DOHH2 (cell line): ENCODE measurements at regions not wholly inside any gene's neighbourhood (a gene's known extent, or its start where the extent isn't known, plus 50 kb on each side); places are given as distances from the start of the nearest gene placed in this dataset.

Experiments
- H3F3A ChIP-seq: fragments of 200-600 bp; sonication (generic), shearing (Covaris generic); 2 replicates; pipeline ENCODE4 v1.6.0; 2016; ENCODE audit warnings: antibody characterized with exemption, mild to moderate bottlenecking; ENCODE audit not compliant: control insufficient read depth, insufficient read depth
- H3K27ac ChIP-seq: fragments of 200-600 bp; sonication (generic); 2 replicates; pipeline ENCODE4 v1.5.1; 2014; ENCODE audit warnings: low read depth, mild to moderate bottlenecking, low read length, moderate library complexity
- H3K27me3 ChIP-seq: fragments of 200-600 bp; sonication (generic); 2 replicates; pipeline ENCODE4 v1.6.1; 2014; ENCODE audit warnings: mild to moderate bottlenecking, low read length, mixed read lengths; ENCODE audit not compliant: control insufficient read depth
- H3K36me3 ChIP-seq: fragments of 200-600 bp; sonication (generic); 2 replicates; pipeline ENCODE4 v1.6.1; 2014; ENCODE audit warnings: mild to moderate bottlenecking, low read length, moderate library complexity, mixed read lengths; ENCODE audit not compliant: control insufficient read depth
- H3K4me1 ChIP-seq: fragments of 200-600 bp; sonication (generic); 2 replicates; pipeline ENCODE4 v1.6.1; 2014; ENCODE audit warnings: mild to moderate bottlenecking, low read length, mixed read lengths; ENCODE audit not compliant: control insufficient read depth
- H3K4me2 ChIP-seq: fragments of 200-600 bp; sonication (generic); 2 replicates; pipeline ENCODE4 v1.6.0; 2014; ENCODE audit warnings: mild to moderate bottlenecking, low read length, moderate library complexity
- H3K4me3 ChIP-seq: fragments of 200-600 bp; sonication (generic); 2 replicates; pipeline ENCODE4 v1.5.1; 2014; ENCODE audit warnings: mild to moderate bottlenecking, low read length, mixed read lengths
- H3K79me2 ChIP-seq: fragments of 200-600 bp; sonication (generic); 2 replicates; pipeline ENCODE4 v1.6.1; 2014; ENCODE audit warnings: mild to moderate bottlenecking, low read length, mixed read lengths; ENCODE audit not compliant: control insufficient read depth
- H3K9me2 ChIP-seq: fragments of 200-600 bp; sonication (generic); replicated peaks from 2 replicates; pipeline ENCODE4 v1.6.1; 2014; ENCODE audit warnings: mild to moderate bottlenecking, low read length, mixed read lengths; ENCODE audit not compliant: control insufficient read depth
- H3K9me3 ChIP-seq: fragments of 200-600 bp; sonication (generic); 2 replicates; pipeline ENCODE4 v1.6.1; 2014; ENCODE audit warnings: antibody characterized with exemption, low read length, mixed read lengths; ENCODE audit not compliant: control insufficient read depth, insufficient read depth
- H4K20me1 ChIP-seq: fragments of 200-600 bp; sonication (generic); 2 replicates; pipeline ENCODE4 v1.6.0; 2014; ENCODE audit warnings: low read depth, mild to moderate bottlenecking, antibody characterized with exemption, low read length, moderate library complexity; ENCODE audit not compliant: control insufficient read depth, insufficient read depth
- CTCF ChIP-seq: fragments of 200-600 bp; sonication (generic); IDR thresholded peaks from one replicate; pipeline ENCODE4 v1.5.1; 2014; ENCODE audit warnings: antibody characterized with exemption, mild to moderate bottlenecking, low read depth, low read length; ENCODE audit not compliant: poor library complexity, severe bottlenecking
- EZH2phosphoT487 ChIP-seq: fragments of 200-600 bp; sonication (generic); IDR thresholded peaks from 2 replicates; pipeline ENCODE4 v1.6.1; 2017; ENCODE audit warnings: borderline replicate concordance, mild to moderate bottlenecking, antibody characterized with exemption, low read length, moderate library complexity, mixed read lengths

DNA sequence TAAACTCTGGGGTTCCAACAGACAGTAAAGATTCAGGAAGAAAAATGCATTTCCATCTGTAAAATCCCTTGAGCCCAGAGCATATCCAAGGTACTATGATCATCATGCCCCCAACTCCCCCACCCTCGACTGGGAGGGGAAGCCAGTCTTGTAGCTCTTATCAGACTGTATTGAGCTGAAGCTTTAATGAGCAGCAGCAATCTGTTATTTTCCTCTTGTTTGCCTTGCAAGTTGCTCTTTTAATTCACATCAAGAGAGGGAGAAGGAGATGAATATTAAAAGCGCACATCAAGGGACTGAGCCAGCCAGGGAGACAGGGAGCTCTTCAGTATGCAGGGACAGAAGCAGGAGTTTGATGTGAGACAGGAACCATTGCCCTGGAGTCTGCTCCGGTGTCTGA is 52.5 kb upstream of the KCNA3 start:
- Histone ChIP-seq H3K4me2 (peak overlapping the region; percentile 96), H3K27ac (peak overlapping the region; percentile 76), H3F3A (peaks cover 21% of the 10 kb centered on the region), H3K9me2 (no peaks in the 10 kb centered on the region), H3K27me3 (no peaks in the 10 kb centered on the region), H3K4me3 (peak overlapping the region; percentile 71), H3K4me1 (peaks cover 38% of the 10 kb centered on the region), H3K9me3 (no peaks in the 10 kb centered on the region), H3K36me3 (no peaks in the 10 kb centered on the region), H3K79me2 (no peaks in the 10 kb centered on the region), H4K20me1 (no peaks in the 10 kb centered on the region)
- TF ChIP-seq EZH2phosphoT487 (no peak), CTCF (no peak)

DNA sequence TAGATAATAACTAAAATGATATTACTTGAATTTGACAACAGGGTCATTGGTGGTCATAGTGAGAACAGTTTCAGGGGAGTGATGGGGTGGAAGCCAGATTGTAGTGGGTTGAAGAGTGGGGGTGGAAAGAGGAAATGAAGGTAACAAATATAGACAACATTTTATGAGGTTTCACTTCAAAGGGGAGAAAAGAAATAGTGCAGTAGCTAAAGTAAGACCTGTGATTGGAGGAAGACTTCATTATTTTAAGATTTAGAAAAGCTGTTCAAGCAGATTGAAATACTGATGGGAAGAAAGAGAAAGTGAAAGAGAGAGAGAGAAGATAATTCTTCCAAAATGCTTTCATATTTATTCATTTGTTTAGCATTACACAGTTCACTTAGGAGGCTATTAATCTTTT is 52.0 kb upstream of the KCNA3 start:
- peak overlapping the region; percentile 76 for H3K27ac ChIP-seq
- no peaks in the 10 kb centered on the region for H3K9me2 ChIP-seq
- H3K4me2 ChIP-seq = peak overlapping the region; percentile 96
- H3K79me2 ChIP-seq = no peaks in the 10 kb centered on the region
- no peaks in the 10 kb centered on the region for H4K20me1 ChIP-seq
- peaks cover 35% of the 10 kb centered on the region for H3K4me1 ChIP-seq
- no peak for TF ChIP-seq EZH2phosphoT487
- H3F3A ChIP-seq = peaks cover 21% of the 10 kb centered on the region
- H3K36me3 ChIP-seq = no peaks in the 10 kb centered on the region
- no peaks in the 10 kb centered on the region for H3K9me3 ChIP-seq
- no peaks in the 10 kb centered on the region for H3K27me3 ChIP-seq
- peak overlapping the region; percentile 71 for H3K4me3 ChIP-seq
